Heart left ventricle (tissue), 13 donors: ENCODE measurements at regions not wholly inside any gene's neighbourhood (a gene's known extent, or its start where the extent isn't known, plus 50 kb on each side); places are given as distances from the start of the nearest gene placed in this dataset.

Experiments
- POLR2A ChIP-seq, 2 donors: fragments of 450-650 bp; IDR thresholded peaks; one replicate each; pipeline ENCODE4 v1.6.1; 2017; ENCODE audit warnings: antibody characterized with exemption in 2 of 2, mild to moderate bottlenecking in 2 of 2, moderate library complexity in 2 of 2
- TF ChIP-seq, protein P1 (sequence below), 12 donors: fragments of 200-600 bp; sonication (generic) in 4 of 12; IDR thresholded peaks; one replicate each; pipeline versions ENCODE4 v1.5.0 to v1.8.0; 2018 to 2022; ENCODE audit warnings: antibody characterized with exemption in 12 of 12, mild to moderate bottlenecking in 5 of 12
- donor health status: ischemic (EF 13 %, LVEDD 7.1; RV severe dilation, severe dysfunction).
- donor health status: DM: no; HTN: yes; CAD: no.
- donor health status: DM: no; HTN: no; CAD: no.
- donor health status: ischemic (EF 25% LVEDD 6.9; RV normal size, moderate dysfunction).
- donor health status: ischemic (EF 25% LVEDD 5.7; RV mildly dilated, moderate dysfunction).
- donor health status: ischemic (EF 35%, LVEDD 5.7; RV mildly dilated, moderate dysfunction).
- donor health status: nonischemic (EF 11% LVEDD 7.7; RV severe dilation, severe dysfunction).
- donor health status: DM: yes; HTN: yes; CAD: no.
- donor health status: PGD.
- donor health status: ischemic (EF 29% LVEDD 5.4; RV normal size, mild dysfunction).
- donor health status: nonischemic (EF 23%, LVEDD 6.1; RV moderate dilation, normal function).

- TF ChIP-seq, protein P1, sequence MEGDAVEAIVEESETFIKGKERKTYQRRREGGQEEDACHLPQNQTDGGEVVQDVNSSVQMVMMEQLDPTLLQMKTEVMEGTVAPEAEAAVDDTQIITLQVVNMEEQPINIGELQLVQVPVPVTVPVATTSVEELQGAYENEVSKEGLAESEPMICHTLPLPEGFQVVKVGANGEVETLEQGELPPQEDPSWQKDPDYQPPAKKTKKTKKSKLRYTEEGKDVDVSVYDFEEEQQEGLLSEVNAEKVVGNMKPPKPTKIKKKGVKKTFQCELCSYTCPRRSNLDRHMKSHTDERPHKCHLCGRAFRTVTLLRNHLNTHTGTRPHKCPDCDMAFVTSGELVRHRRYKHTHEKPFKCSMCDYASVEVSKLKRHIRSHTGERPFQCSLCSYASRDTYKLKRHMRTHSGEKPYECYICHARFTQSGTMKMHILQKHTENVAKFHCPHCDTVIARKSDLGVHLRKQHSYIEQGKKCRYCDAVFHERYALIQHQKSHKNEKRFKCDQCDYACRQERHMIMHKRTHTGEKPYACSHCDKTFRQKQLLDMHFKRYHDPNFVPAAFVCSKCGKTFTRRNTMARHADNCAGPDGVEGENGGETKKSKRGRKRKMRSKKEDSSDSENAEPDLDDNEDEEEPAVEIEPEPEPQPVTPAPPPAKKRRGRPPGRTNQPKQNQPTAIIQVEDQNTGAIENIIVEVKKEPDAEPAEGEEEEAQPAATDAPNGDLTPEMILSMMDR (IDR thresholded peaks at IDR 0.05), result no peak
- no peak for TF ChIP-seq POLR2A (IDR thresholded peaks at IDR 0.05)
Measured at GRCh38 chr6:11634948-11635347, 97.4 kb downstream of the TMEM170B start.
